OCI-LY1 (cell line): ENCODE measurements at regions not wholly inside any gene's neighbourhood (a gene's known extent, or its start where the extent isn't known, plus 50 kb on each side); places are given as distances from the start of the nearest gene placed in this dataset.

ENCODE experiments used
- H2AFZ ChIP-seq: fragments of 200-600 bp; sonication (generic), shearing (Covaris generic); 2 replicates; pipeline ENCODE4 v1.6.0; 2014; ENCODE audit warnings: antibody characterized with exemption, mild to moderate bottlenecking, low read length
- H3F3A ChIP-seq: fragments of 200-600 bp; sonication (generic), shearing (Covaris generic); 2 replicates; pipeline ENCODE4 v1.6.0; 2014; ENCODE audit warnings: mild to moderate bottlenecking, antibody characterized with exemption, low read length, moderate library complexity; ENCODE audit not compliant: insufficient read depth
- H3K27ac ChIP-seq: fragments of 200-600 bp; sonication (generic); 2 replicates; pipeline ENCODE4 v1.5.1; 2014; ENCODE audit warnings: low read length, mixed run types, mild to moderate bottlenecking, low read depth; ENCODE audit not compliant: poor library complexity, severe bottlenecking
- H3K27me3 ChIP-seq: fragments of 200-600 bp; sonication (generic); 2 replicates; pipeline ENCODE4 v1.6.0; 2014; ENCODE audit warnings: antibody characterized with exemption, mild to moderate bottlenecking, low read length, moderate library complexity; ENCODE audit not compliant: insufficient read depth
- H3K36me3 ChIP-seq: fragments of 200-600 bp; sonication (generic); 2 replicates; pipeline ENCODE4 v1.6.1; 2014; ENCODE audit warnings: mild to moderate bottlenecking, antibody characterized with exemption, low read length, moderate library complexity, mixed read lengths; ENCODE audit not compliant: insufficient read depth
- H3K4me1 ChIP-seq: fragments of 200-600 bp; sonication (generic); 2 replicates; pipeline ENCODE4 v1.5.1; 2014; ENCODE audit warnings: mild to moderate bottlenecking, low read length, moderate library complexity; ENCODE audit not compliant: insufficient read depth, severe bottlenecking
- H3K4me2 ChIP-seq: fragments of 200-600 bp; sonication (generic), shearing (Covaris generic); 2 replicates; pipeline ENCODE4 v1.6.1; 2014; ENCODE audit warnings: low read length
- H3K4me3 ChIP-seq: fragments of 200-600 bp; sonication (generic); 2 replicates; pipeline ENCODE4 v1.5.1; 2014; ENCODE audit warnings: low read length, low read depth, mild to moderate bottlenecking, mixed read lengths; ENCODE audit not compliant: poor library complexity, severe bottlenecking
- H3K79me2 ChIP-seq: fragments of 200-600 bp; shearing (Covaris generic); 2 replicates; pipeline ENCODE4 v1.6.1; 2016; ENCODE audit warnings: mixed run types, low read length, mixed read lengths; ENCODE audit not compliant: insufficient read depth
- H3K9ac ChIP-seq: fragments of 200-600 bp; sonication (generic), shearing (Covaris generic); 2 replicates; pipeline ENCODE4 v1.6.1; 2014; ENCODE audit warnings: mild to moderate bottlenecking, low read length, mixed read lengths
- H3K9me2 ChIP-seq: fragments of 200-600 bp; sonication (generic), shearing (Covaris generic); 2 replicates; pipeline ENCODE4 v1.6.1; 2014; ENCODE audit warnings: low read depth, mild to moderate bottlenecking, low read length, mixed read lengths
- H3K9me3 ChIP-seq: fragments of 200-600 bp; shearing (Covaris generic); 2 replicates; pipeline ENCODE4 v1.6.1; 2014; ENCODE audit warnings: low read length, mixed read lengths
- H4K20me1 ChIP-seq: fragments of 200-600 bp; sonication (generic), shearing (Covaris generic); 2 replicates; pipeline ENCODE4 v1.6.0; 2016; ENCODE audit warnings: mild to moderate bottlenecking, low read length; ENCODE audit not compliant: insufficient read depth
- EZH2 ChIP-seq: fragments of 200-600 bp; sonication (generic), shearing (Covaris generic); IDR thresholded peaks from 2 replicates; pipeline ENCODE4 v1.8.0; 2017; ENCODE audit warnings: borderline replicate concordance, mixed run types, mild to moderate bottlenecking, antibody characterized with exemption, low read length, moderate library complexity, mixed read lengths
- TF ChIP-seq, protein P1 (sequence below): fragments of 200-600 bp; sonication (generic), shearing (Covaris generic); IDR thresholded peaks from 2 replicates; pipeline ENCODE4 v1.5.1; 2017; ENCODE audit warnings: mild to moderate bottlenecking, antibody characterized with exemption, low read length, moderate library complexity, mixed read lengths

DNA sequence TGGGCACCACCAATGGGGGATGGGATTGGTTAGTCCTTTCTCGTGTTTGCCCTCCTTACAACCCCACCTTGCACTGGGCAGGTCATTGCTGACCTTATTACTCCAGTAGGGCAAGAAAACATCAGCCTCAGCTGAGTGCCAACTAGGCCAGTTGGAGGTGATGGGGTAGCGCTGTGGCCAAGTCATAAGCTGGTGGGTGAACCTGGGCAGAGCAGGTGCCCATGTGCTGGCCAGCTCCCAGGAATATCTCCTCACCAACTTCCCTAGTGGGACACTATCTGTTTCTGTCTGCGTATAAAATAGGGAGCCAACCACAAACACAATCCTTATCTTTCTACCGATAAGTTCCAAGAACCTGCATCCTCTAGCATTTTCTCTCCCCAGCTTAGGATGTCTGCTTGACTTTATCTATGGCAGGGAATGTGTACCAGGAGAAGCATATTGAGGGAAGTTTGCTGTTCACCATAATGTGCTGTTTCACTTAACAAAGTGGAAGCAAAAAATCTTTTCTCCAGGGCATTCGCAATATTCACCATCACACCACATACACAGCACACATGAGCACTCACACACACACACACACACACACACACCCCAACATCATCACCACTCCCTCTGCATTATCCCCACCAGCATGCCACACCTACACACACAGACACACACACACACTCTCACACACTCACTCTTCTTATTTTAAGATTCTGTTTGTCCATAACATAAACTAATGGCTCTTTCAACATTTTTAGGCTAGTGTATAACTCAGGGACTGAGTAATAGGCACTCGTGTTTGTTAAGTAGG lies 390.0 kb downstream of the ENC1 start:
- no peaks in the 10 kb centered on the region for H3K4me1 ChIP-seq
- no peaks in the 10 kb centered on the region for H3K79me2 ChIP-seq
- H3F3A ChIP-seq: no peaks in the 10 kb centered on the region
- H2AFZ ChIP-seq: no peak overlapping the region
- H3K4me3 ChIP-seq: no peak overlapping the region
- H3K9me3 ChIP-seq: no peaks in the 10 kb centered on the region
- no peaks in the 10 kb centered on the region for H4K20me1 ChIP-seq
- no peak overlapping the region for H3K9ac ChIP-seq
- no peak overlapping the region for H3K4me2 ChIP-seq
- no peaks in the 10 kb centered on the region for H3K27me3 ChIP-seq
- no peak overlapping the region for H3K27ac ChIP-seq
- no peaks in the 10 kb centered on the region for H3K36me3 ChIP-seq
- no peaks in the 10 kb centered on the region for H3K9me2 ChIP-seq
- no peak for TF ChIP-seq EZH2
- TF ChIP-seq, protein P1, sequence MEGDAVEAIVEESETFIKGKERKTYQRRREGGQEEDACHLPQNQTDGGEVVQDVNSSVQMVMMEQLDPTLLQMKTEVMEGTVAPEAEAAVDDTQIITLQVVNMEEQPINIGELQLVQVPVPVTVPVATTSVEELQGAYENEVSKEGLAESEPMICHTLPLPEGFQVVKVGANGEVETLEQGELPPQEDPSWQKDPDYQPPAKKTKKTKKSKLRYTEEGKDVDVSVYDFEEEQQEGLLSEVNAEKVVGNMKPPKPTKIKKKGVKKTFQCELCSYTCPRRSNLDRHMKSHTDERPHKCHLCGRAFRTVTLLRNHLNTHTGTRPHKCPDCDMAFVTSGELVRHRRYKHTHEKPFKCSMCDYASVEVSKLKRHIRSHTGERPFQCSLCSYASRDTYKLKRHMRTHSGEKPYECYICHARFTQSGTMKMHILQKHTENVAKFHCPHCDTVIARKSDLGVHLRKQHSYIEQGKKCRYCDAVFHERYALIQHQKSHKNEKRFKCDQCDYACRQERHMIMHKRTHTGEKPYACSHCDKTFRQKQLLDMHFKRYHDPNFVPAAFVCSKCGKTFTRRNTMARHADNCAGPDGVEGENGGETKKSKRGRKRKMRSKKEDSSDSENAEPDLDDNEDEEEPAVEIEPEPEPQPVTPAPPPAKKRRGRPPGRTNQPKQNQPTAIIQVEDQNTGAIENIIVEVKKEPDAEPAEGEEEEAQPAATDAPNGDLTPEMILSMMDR: no peak

DNA sequence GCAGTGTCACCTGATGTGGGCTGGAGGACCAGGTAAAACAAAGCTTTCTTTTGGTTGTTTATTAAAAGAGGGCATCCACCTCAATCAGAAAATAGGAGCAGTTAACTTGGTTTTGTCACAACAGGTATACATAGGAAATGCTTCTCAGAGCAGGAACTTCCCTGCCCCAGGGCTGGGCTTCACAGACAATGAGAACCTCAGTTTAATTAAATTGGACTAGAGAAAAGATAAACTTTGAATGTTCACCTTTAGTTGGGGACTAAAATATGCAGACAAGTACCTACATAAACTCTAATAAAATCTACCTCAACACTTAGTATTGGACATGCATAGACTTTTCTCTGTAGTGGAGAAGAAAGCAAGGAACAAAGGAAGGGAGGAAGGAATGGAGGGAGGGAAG lies 392.0 kb downstream of the ENC1 start:
- no peaks in the 10 kb centered on the region for H3K9me3 ChIP-seq
- no peaks in the 10 kb centered on the region for H3K27me3 ChIP-seq
- no peak overlapping the region for H3K27ac ChIP-seq
- H3F3A ChIP-seq: no peaks in the 10 kb centered on the region
- no peaks in the 10 kb centered on the region for H3K79me2 ChIP-seq
- H3K9ac ChIP-seq: no peak overlapping the region
- H3K4me3 ChIP-seq: no peak overlapping the region
- H4K20me1 ChIP-seq: no peaks in the 10 kb centered on the region
- no peak overlapping the region for H3K4me2 ChIP-seq
- no peaks in the 10 kb centered on the region for H3K4me1 ChIP-seq
- no peaks in the 10 kb centered on the region for H3K9me2 ChIP-seq
- TF ChIP-seq, protein P1: no peak
- no peak for TF ChIP-seq EZH2
- no peak overlapping the region for H2AFZ ChIP-seq
- H3K36me3 ChIP-seq: no peaks in the 10 kb centered on the region

DNA sequence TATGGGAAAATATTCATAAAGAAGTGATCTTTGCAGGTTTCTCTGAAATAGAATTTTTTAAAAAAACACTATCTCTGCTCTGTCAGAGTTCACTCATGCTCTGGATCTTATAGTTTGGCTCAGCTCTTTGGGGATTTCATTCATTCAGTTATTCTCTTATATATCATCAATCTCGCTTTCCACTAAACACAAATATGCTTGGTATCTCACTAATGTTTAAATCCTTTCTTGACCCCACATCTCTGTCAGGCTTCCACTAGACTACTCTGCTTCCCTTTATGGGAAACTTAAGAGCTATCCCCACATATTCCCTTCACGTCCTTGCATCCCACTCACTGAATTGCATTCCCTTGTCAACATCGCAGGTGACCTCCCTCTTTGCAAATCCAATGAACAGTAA lies 396.1 kb downstream of the ENC1 start:
- no peak for TF ChIP-seq EZH2
- TF ChIP-seq, protein P1: no peak
- no peaks in the 10 kb centered on the region for H3K36me3 ChIP-seq
- no peak overlapping the region for H3K4me2 ChIP-seq
- H3K27me3 ChIP-seq: no peaks in the 10 kb centered on the region
- H3K9ac ChIP-seq: no peak overlapping the region
- H3F3A ChIP-seq: no peaks in the 10 kb centered on the region
- H3K9me2 ChIP-seq: no peaks in the 10 kb centered on the region
- H3K79me2 ChIP-seq: no peaks in the 10 kb centered on the region
- no peak overlapping the region for H2AFZ ChIP-seq
- H3K4me3 ChIP-seq: no peak overlapping the region
- no peaks in the 10 kb centered on the region for H4K20me1 ChIP-seq
- H3K9me3 ChIP-seq: no peaks in the 10 kb centered on the region
- no peaks in the 10 kb centered on the region for H3K4me1 ChIP-seq
- H3K27ac ChIP-seq: no peak overlapping the region
